ENCODE measurements at regions not wholly inside any gene's neighbourhood (a gene's known extent, or its start where the extent isn't known, plus 50 kb on each side); places are given as distances from the start of the nearest gene placed in this dataset.
"Not testable (repeated sequence)": the region's sequence is repeated elsewhere in the genome, so short reads cannot be mapped to it uniquely, and the experiment has no call there.

DNA sequence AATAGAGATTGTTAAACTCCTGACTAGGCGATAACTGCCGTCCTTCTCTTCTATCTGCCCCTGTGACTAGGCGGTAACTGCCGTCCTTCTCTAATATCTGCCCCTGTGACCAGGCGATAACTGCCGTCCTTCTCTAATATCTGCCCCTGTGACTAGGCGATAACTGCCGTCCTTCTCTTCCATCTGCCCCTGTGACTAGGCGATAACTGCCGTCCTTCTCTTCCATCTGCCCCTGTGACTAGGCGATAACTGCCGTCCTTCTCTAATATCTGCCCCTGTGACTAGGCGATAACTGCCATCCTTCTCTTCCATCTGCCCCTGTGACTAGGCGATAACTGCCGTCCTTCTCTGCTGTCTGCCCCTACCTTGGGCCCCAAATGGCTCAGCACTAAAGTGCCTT lies 59.5 kb upstream of the FRG1 start:
- not testable (repeated sequence) for H3K36me3 ChIP-seq (ENCODE audit: insufficient read depth, low read length); H3K4me3 ChIP-seq (ENCODE audit: low read length); H3K27ac ChIP-seq (ENCODE audit: low read depth, low read length); H3K4me1 ChIP-seq (ENCODE audit: insufficient read depth, low read length); H3K9me3 ChIP-seq (ENCODE audit: insufficient read depth, low read depth, low read length); H3K27me3 ChIP-seq (ENCODE audit: insufficient read depth, low read length); H3K9ac ChIP-seq (ENCODE audit: low read depth, low read length)
- WGBS, result 92% methylated on average over 15 of the region's 15 CpGs

DNA sequence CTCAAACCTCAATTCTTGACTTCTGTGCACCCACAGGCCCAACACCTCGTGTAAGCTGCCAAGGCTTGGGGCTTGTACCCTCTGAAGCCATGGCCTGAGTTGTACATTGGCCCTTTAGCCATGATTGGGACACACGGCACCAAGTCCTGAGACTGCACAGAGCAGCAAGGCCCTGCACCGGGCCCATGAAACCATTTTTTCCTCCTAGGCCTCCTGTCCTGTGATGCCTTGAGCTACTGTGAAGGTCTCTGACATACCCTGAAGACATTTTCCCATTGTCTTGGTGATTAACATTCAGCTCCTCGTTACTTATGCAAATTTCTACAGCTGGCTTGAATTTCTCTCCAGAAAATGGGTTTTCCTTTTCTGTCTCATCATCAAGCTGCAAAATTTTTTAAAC lies 52.3 kb upstream of the FRG1 start:
- not testable (repeated sequence) for H3K36me3 ChIP-seq (ENCODE audit: insufficient read depth, low read length); H3K4me1 ChIP-seq (ENCODE audit: insufficient read depth, low read length); H3K9ac ChIP-seq (ENCODE audit: low read depth, low read length); H3K27me3 ChIP-seq (ENCODE audit: insufficient read depth, low read length); H3K27ac ChIP-seq (ENCODE audit: low read depth, low read length); H3K4me3 ChIP-seq (ENCODE audit: low read length)
- 80% methylated on average over 4 of the region's 4 CpGs for WGBS
- peaks cover 19% of the 10 kb centered on the region for H3K9me3 ChIP-seq (ENCODE audit: insufficient read depth, low read depth, low read length)

Measured in HUES64 (cell line).